ENCODE measurements at regions not wholly inside any gene's neighbourhood (a gene's known extent, or its start where the extent isn't known, plus 50 kb on each side); places are given as distances from the start of the nearest gene placed in this dataset.

DNA sequence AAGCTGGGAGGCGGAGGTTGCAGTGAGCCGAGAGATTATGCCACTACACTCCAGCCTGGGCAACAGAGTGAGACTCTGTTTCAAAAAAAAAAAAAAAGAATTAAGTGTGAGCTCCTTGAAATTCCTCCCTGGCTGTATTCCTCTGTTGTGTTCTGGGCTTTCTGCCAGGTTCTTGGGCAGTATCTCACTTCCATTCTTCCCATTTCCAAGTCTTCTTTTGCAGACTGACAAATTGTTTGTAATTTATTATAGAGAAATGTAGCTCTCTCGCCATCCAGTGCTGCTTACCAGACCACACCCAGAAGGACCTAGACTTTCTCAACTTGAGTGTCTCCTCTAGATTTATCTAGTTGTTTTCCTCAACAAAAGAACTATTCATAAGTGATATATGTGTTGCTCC, 105.0 kb upstream of the ADGRL2 start:
- no peak for DNase-seq

GRCh38 chr1:81693316-81693715, 107.4 kb upstream of the ADGRL2 start:
- no peak for DNase-seq

GRCh38 chr1:81690676-81691453, 109.9 kb upstream of the ADGRL2 start:
- no peak for DNase-seq

DNA sequence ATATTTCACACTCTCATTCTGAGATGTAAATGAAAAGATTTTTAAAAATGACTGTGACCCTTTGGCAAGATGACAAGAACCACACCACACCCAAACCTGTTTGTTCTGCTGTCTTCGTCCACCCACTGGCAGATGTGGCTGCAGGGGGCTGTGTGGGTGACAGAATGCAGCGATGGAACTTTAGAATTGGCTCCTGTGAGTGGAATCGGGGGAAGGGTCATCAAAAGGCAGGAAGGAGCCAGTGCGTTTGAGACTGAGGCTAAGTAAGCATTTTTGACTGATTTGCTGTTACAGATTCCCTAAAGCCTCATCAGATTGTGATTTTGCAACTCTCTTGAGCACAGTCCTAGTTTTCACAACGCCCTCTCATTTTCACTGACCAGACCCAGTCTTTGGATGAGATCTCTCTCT, 111.2 kb upstream of the ADGRL2 start:
- DNase-seq, result no peak

DNA sequence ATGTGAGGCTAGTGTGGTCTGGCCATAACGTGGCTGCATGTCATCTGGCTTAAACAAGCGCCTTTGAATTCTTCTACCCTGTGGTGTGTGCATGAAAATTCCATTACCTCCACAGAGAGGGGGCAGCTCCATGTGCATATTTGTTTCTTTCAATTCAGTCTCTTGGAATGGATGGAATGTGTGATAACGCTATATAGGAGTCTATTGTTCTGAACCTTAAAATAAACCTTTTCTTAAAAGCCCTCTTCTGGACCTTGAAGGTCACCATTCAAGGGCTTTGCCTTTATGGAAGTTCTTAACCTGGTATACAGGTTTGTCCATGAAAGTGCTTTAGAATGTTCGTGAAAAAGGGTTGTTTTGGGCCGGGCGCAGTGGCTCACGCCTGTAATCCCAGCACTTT, 118.2 kb upstream of the ADGRL2 start:
- DNase-seq, result no peak

DNA sequence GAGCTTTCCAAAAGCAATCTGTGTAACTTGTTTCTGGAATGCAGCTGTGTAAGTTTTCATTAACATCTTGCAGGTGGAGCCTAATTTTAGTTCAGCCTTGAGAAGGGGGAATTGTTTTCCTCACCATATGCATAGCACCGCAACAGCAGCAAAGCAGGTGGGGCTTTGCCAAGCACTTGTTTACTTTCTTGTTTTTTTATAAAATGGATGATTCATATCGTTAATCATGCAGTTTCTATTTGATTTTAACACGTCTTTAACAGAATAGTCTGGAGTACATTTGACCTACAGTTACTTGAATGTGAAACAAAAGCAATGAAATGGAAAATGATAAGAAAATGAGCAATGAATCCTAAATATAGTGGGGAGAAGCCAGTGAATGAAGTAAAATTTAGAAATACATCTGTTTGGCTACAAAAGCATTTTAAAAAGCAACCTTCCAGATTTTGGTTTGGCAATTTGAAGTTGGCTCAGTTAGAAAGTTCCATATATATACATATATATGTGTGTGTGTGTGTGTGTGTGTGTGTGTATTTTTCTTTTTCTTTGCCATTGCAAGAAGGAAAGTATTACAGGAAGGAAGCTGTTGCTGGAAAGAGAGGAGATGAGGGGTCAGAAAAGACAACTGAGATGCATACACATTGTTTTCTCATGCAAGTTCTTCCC, 119.0 kb upstream of the ADGRL2 start:
- DNase-seq, result no peak

GRCh38 chr1:81681114-81681513, 119.6 kb upstream of the ADGRL2 start:
- no peak for DNase-seq

DNA sequence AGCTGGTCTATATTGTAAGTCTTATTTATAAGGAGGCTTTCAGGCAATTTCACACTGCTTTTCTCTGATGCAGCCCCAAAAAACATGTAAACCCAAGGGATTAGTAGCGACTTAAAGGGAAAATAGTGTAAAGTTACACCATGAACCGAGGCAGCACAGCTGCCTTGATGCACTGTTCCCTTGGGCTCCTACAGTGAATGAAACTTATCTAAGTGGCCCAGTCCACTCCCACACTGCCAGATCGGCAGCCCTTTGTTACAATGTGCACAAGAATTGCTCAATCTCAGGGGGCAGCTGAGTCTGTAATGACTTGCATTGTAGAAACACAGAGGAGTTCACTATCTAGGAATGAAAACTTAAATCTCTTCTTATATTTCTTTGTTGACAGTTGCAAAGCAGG, 120.8 kb upstream of the ADGRL2 start:
- DNase-seq, result no peak

DNA sequence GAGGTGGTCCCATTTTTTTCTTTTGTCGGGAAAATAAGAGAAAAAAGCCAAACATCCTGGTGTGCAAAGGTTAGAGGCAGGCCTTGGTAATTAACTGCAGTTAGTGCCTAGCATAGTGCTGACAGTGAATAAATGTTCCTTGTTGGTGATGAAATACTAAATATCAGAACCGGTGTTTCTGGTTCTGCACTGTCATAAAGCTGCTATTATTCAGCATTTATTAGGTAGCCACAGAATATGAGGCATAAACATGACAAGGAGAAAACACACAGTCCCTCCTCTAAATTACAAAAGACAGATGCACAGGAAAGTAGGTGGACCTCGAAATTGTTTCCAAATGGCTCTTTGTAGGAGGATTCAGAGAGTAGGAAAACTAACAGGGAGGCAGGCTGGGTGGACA, 122.0 kb upstream of the ADGRL2 start:
- DNase-seq, result no peak

GRCh38 chr1:81672766-81673165, 128.0 kb upstream of the ADGRL2 start:
- DNase-seq, result no peak

GRCh38 chr1:81671038-81671437, 129.7 kb upstream of the ADGRL2 start:
- no peak for DNase-seq

- DNase-seq, result no peak
These were observed 130.4 kb upstream of the ADGRL2 start for GRCh38 chr1:81670286-81670685.

- no peak for DNase-seq
These were observed 134.1 kb upstream of the ADGRL2 start for GRCh38 chr1:81666586-81666985.

DNA sequence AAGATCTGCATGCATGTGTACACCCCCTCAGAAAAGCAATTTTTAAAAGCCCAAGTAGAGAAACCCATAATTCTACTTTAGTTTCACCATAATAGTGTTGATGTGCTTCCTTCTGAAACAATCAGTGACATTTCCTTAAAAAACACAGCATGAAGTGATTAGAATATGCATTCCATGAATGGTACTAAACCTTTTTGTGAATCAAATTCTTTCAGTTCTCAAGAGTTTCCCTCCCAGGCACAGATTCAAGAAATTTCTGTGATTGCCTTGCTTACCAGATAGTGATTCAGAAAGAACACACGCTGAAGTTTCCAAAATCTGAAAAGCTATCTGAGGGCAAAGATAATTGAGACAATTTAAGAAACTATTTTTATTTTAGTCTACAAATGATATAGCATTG, 136.4 kb upstream of the ADGRL2 start:
- DNase-seq, result no peak

GRCh38 chr1:81662913-81663526, 137.7 kb upstream of the ADGRL2 start:
- no peak for DNase-seq

- DNase-seq, result no peak
These were observed 140.4 kb upstream of the ADGRL2 start for GRCh38 chr1:81660286-81660685.

GRCh38 chr1:81654657-81655056, 146.1 kb upstream of the ADGRL2 start:
- no peak for DNase-seq

DNA sequence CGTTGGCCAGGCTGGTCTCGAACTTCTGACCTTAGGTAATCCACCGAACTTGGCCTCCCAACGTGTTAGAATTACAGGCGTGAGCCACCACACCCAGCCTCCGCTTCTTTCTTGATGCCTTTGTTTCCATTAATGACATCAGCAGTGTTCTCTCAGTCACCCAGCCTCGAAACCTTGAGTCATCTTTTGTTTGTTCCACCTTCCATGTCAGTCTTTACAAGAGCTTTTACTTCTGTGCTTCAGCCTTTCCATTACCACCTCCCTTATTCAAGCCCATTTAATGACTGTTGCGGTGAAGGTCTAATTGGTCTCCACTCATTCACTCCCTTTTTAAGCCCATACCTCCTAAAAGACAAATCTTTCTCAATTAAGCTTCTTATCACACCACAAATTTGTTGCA, 146.6 kb upstream of the ADGRL2 start:
- no peak for DNase-seq

- DNase-seq, result no peak
These were observed 150.0 kb upstream of the ADGRL2 start for GRCh38 chr1:81650776-81651175.

- DNase-seq, result no peak
These were observed 164.9 kb upstream of the ADGRL2 start for GRCh38 chr1:81635816-81636215.

GRCh38 chr1:81634294-81634693, 166.4 kb upstream of the ADGRL2 start:
- DNase-seq, result no peak

- no peak for DNase-seq
These were observed 181.6 kb upstream of the ADGRL2 start for GRCh38 chr1:81619156-81619555.

DNA sequence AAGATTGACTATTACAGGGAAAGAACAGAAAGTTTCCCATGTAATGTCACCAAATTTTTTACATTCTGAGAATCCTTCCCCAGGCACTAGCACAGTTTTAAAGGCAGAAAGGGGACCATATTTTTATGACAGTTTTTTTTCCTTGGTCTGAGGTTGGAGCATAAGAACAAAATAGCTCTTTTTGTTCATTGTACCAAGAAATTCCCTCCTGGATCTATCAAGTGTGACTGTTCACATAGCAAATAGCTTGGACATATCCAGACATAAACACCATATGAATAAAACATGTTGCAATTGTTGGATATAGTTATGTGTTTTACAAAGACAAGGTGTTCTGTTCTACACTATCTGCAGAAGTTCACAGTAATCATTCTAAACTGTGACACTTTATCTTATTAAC, 182.4 kb upstream of the ADGRL2 start:
- no peak for DNase-seq

DNA sequence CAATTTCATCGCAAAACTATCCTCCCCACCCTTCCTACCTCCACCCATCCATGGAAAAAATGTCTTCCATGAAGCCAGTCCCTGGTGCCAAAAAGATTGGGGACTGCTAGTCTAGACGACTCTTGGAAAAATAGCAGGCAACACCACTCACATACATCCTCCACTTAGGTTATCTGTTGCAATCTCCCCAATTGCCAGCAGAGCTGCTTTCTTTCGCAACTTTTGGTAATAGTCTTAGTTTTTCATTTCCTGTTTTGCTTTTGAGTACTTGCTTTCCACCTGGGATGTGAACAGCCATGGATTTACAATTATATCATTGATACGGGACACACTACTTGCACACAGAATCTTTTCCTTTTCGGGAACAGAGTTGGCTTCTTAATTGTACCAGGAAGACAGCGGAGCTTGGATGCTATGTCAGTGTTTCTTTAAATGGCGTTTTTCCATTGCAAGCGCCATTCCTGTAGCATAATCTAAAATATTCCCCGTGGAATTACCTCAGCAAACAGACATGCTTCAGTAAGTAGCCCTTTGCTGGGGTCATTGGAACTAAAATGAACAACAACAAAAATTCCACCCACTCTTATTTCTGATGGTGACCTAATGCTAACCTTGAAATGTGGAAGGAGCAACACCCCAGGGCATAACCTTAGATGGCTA, 183.3 kb upstream of the ADGRL2 start:
- DNase-seq, result peak; percentile 19
